GM12878 (cell line): ENCODE measurements at regions not wholly inside any gene's neighbourhood (a gene's known extent, or its start where the extent isn't known, plus 50 kb on each side); places are given as distances from the start of the nearest gene placed in this dataset.

Experiments used
- ATAC-seq: fragments of 200-7000 bp; cut with Tn5 transposase; 3 replicates; pipeline ENCODE4 v1.9.1; 2020; ENCODE audit warnings: mild to moderate bottlenecking, moderate library complexity
- BruUV-seq: library from RNA; stranded (reverse); fragments of 400-500 nt; replicated peaks from 2 replicates; lab custom pipeline; 2021; lab: Mats Ljungman, UMichigan
- CTCF ChIA-PET: fragments of 300-600 bp; sonication (Branson Sonifier 250); formaldehyde crosslinking; extraction: SDS; loops from one replicate; lab custom pipeline; 2021; ENCODE audit warnings: inconsistent platforms; lab: Yijun Ruan, JAX
- POLR2A ChIA-PET: fragments of 350-600 bp; formaldehyde crosslinking; extraction: SDS; loops from one replicate; lab custom pipeline; 2021; ENCODE audit warnings: inconsistent platforms; lab: Charles Lee
- RAD21 ChIA-PET: fragments of 300-600 bp; sonication (Branson Sonifier 250); formaldehyde crosslinking; loops from one replicate; lab custom pipeline; 2023; ENCODE audit warnings: antibody characterized with exemption; ENCODE audit not compliant: unreplicated experiment; lab: Charles Lee
- SMC1A ChIA-PET: fragments of 300-600 bp; sonication (Branson Sonifier 250); formaldehyde crosslinking; loops from one replicate; lab custom pipeline; 2023; ENCODE audit not compliant: unreplicated experiment, uncharacterized antibody; lab: Charles Lee
- DNase-seq: peaks from one replicate; pipeline ENCODE4 v3.0.0-alpha.2; 2011; ENCODE audit warnings: low read depth, low spot score
- FAIRE-seq: peaks from 3 replicates; lab custom pipeline; 2011; peaks lifted over from hg19 to GRCh38; lab: Jason Lieb, UNC
- H2AFZ ChIP-seq: 2 replicates; pipeline ENCODE4 v1.6.0; 2011; ENCODE audit warnings: low read depth, low read length, control low read depth; ENCODE audit not compliant: control insufficient read depth
- H3K27ac ChIP-seq: 2 replicates; pipeline ENCODE4 v1.5.1; 2011; ENCODE audit warnings: control low read depth; ENCODE audit not compliant: control insufficient read depth, insufficient read depth
- H3K27me3 ChIP-seq, 2 experiments: replicated peaks in 1 of 2; 2 replicates each; pipeline versions ENCODE4 v1.6.0 to v1.6.1; 2011; ENCODE audit warnings: low read length in 1 of 2; ENCODE audit not compliant: control insufficient read depth in 2 of 2, insufficient read depth in 2 of 2
- H3K36me3 ChIP-seq, 2 experiments: 2 replicates each; pipeline ENCODE4 v1.5.1; 2011; ENCODE audit warnings: low read length in 1 of 2; ENCODE audit not compliant: control insufficient read depth in 2 of 2, insufficient read depth in 2 of 2
- H3K4me1 ChIP-seq: 2 replicates; pipeline ENCODE4 v1.6.1; 2011; ENCODE audit warnings: mild to moderate bottlenecking, low read length, moderate library complexity, mixed read lengths; ENCODE audit not compliant: control insufficient read depth, insufficient read depth
- H3K4me2 ChIP-seq: 2 replicates; pipeline ENCODE4 v1.6.0; 2011; ENCODE audit warnings: control low read depth; ENCODE audit not compliant: control insufficient read depth, insufficient read depth
- H3K4me3 ChIP-seq: fragments of 200-600 bp; sonication (generic); 2 replicates; pipeline ENCODE4 v1.5.1; 2016
- H3K79me2 ChIP-seq: 2 replicates; pipeline ENCODE4 v1.6.0; 2011; ENCODE audit warnings: low read length; ENCODE audit not compliant: control insufficient read depth, insufficient read depth
- H3K9ac ChIP-seq: 2 replicates; pipeline ENCODE4 v1.8.0; 2011; ENCODE audit warnings: low read length, control low read depth, mixed read lengths; ENCODE audit not compliant: control insufficient read depth, insufficient read depth
- H3K9me3 ChIP-seq: replicated peaks from 3 replicates; pipeline ENCODE4 v1.5.1; 2011; ENCODE audit warnings: mild to moderate bottlenecking, low read length; ENCODE audit not compliant: control insufficient read depth, insufficient read depth
- H4K20me1 ChIP-seq: 2 replicates; pipeline ENCODE4 v1.6.0; 2011; ENCODE audit not compliant: control insufficient read depth, insufficient read depth
- ATF2 ChIP-seq: IDR thresholded peaks from 2 replicates; pipeline ENCODE4 v1.6.1; 2012; ENCODE audit warnings: low read length, inconsistent platforms
- CBX3 ChIP-seq: fragments of 200-600 bp; sonication (generic); IDR thresholded peaks from 2 replicates; pipeline ENCODE4 v1.6.1; 2016; ENCODE audit warnings: low read depth, borderline replicate concordance
- CBX5 ChIP-seq: sonication (generic); IDR thresholded peaks from 2 replicates; pipeline ENCODE4 v1.6.1; 2016; ENCODE audit warnings: low read depth, moderate library complexity, mild to moderate bottlenecking, inconsistent platforms
- E2F4 ChIP-seq: IDR thresholded peaks from 2 replicates; pipeline ENCODE4 v1.6.1; 2012; ENCODE audit warnings: low read depth, low read length, improper control_type of control experiment
- GABPA ChIP-seq: IDR thresholded peaks from 2 replicates; pipeline ENCODE4 v1.6.1; 2014; ENCODE audit warnings: antibody characterized with exemption, low read depth, mild to moderate bottlenecking, inconsistent platforms
- NFIC ChIP-seq: IDR thresholded peaks from 2 replicates; pipeline ENCODE4 v1.6.1; 2012; ENCODE audit warnings: low read depth, mild to moderate bottlenecking, inconsistent platforms, low read length, moderate library complexity
- NR2C1 ChIP-seq: fragments of 450-650 bp; IDR thresholded peaks from 2 replicates; pipeline ENCODE4 v1.6.1; 2017; ENCODE audit warnings: antibody characterized with exemption, mild to moderate bottlenecking, moderate library complexity
- RAD51 ChIP-seq: fragments of 450-650 bp; IDR thresholded peaks from 2 replicates; pipeline ENCODE4 v1.6.1; 2016; ENCODE audit warnings: moderate library complexity, mild to moderate bottlenecking, inconsistent platforms
- RUNX3 ChIP-seq: IDR thresholded peaks from 2 replicates; pipeline ENCODE4 v1.6.1; 2012; ENCODE audit warnings: low read length, inconsistent platforms
- SIN3A ChIP-seq: IDR thresholded peaks from 2 replicates; pipeline ENCODE4 v1.6.1; 2012; ENCODE audit warnings: low read depth, low read length, improper control_type of control experiment
- SREBF1 ChIP-seq: IDR thresholded peaks from 2 replicates; pipeline ENCODE4 v1.6.1; 2012; ENCODE audit warnings: mild to moderate bottlenecking, low read length
- STAT1 ChIP-seq: fragments of 450-650 bp; conservative IDR thresholded peaks from 2 replicates; pipeline ENCODE4 v1.6.1; 2014; ENCODE audit warnings: antibody characterized with exemption, mild to moderate bottlenecking
- ZNF622 ChIP-seq: fragments of 450-650 bp; IDR thresholded peaks from 2 replicates; pipeline ENCODE4 v1.6.1; 2017; ENCODE audit warnings: mild to moderate bottlenecking, inconsistent platforms
- WGBS: methylation state at CpG from one replicate; pipeline ENCODE4 v1.1.6; 2016; ENCODE audit warnings: low lambda C conversion rate; ENCODE audit not compliant: insufficient replicate concordance, insufficient coverage; ENCODE audit errors: missing lambda C conversion rate; 5-methylcytosine and 5-hydroxymethylcytosine counted together
- in situ Hi-C: fragments of 300-500 bp; cut with MboI; formaldehyde crosslinking; loops from 9 replicates; pipeline ENCODE4 v1.14.3; 2018; ENCODE audit warnings: mixed read lengths
- intact Hi-C: fragments of 100-400 bp; cut with micrococcal nuclease; formaldehyde crosslinking; loops from one replicate; pipeline ENCODE4 v1.14.2; 2022; ENCODE audit not compliant: unreplicated experiment

- Histone ChIP-seq H3K79me2 (no peaks in the 10 kb centered on the region), H3K27me3 (peaks cover 0 to 5% of the 10 kb centered on the region in 2 experiments; a peak in 1 of 4 replicates), H3K36me3 (no peaks in the 10 kb centered on the region), H3K4me2 (no peak overlapping the region), H3K9me3 (no peaks in the 10 kb centered on the region), H4K20me1 (no peaks in the 10 kb centered on the region), H2AFZ (no peak overlapping the region), H3K9ac (no peak overlapping the region), H3K4me1 (no peaks in the 10 kb centered on the region), H3K4me3 (no peak overlapping the region), H3K27ac (no peak overlapping the region)
- ChIA-PET CTCF (no interaction called here), POLR2A (no interaction called here), RAD21 (no interaction called here), SMC1A (no interaction called here)
- intact Hi-C loops, result no loop called here
- no peak; the same call in 1 of the 3 replicates for ATAC-seq
- WGBS, result 47% methylated on average over 2 of the region's 2 CpGs
- no TSS peak for BruUV-seq
- in situ Hi-C loops, result no loop called here
- no peak for FAIRE-seq
- TF ChIP-seq GABPA, result no peak
- no peak for TF ChIP-seq STAT1
- TF ChIP-seq RAD51, result no peak
- TF ChIP-seq CBX5, result no peak
- TF ChIP-seq NR2C1, result no peak
- DNase-seq, result no peak
Measured at GRCh38 chr12:65656156-65656882, 168.0 kb upstream of the HMGA2 start.

GRCh38 chr12:65656891-65657351 is 167.4 kb upstream of the HMGA2 start:
- Histone ChIP-seq H3K4me1 (no peaks in the 10 kb centered on the region), H2AFZ (no peak overlapping the region), H3K36me3 (no peaks in the 10 kb centered on the region), H3K9me3 (no peaks in the 10 kb centered on the region), H3K79me2 (no peaks in the 10 kb centered on the region), H4K20me1 (no peaks in the 10 kb centered on the region), H3K27ac (no peak overlapping the region), H3K4me2 (no peak overlapping the region), H3K4me3 (no peak overlapping the region), H3K9ac (no peak overlapping the region), H3K27me3 (peaks cover 0 to 5% of the 10 kb centered on the region in 2 experiments; a peak in 1 of 4 replicates)
- BruUV-seq, result no TSS peak
- POLR2A ChIA-PET, result no interaction called here
- ATAC-seq, result peak; percentile 75
- in situ Hi-C loops (no loop called here), intact Hi-C loops (no loop called here)
- FAIRE-seq, result no peak
- CTCF ChIA-PET, result no interaction called here
- SMC1A ChIA-PET, result no interaction called here
- TF ChIP-seq RUNX3 (peak; percentile 64), SIN3A (no peak), ATF2 (0 out of 2 replicates have a peak, but pooled peaks have one; percentile 29), CBX3 (no peak), ZNF622 (no peak), NFIC (peak; percentile 50; the same call in 1 of the 2 replicates), E2F4 (no peak), SREBF1 (no peak)
- RAD21 ChIA-PET, result no interaction called here
- WGBS, result 2% methylated on average over 3 of the region's 3 CpGs
- DNase-seq, result no peak
